Kidney epithelial cell (primary cell): ENCODE measurements at regions not wholly inside any gene's neighbourhood (a gene's known extent, or its start where the extent isn't known, plus 50 kb on each side); places are given as distances from the start of the nearest gene placed in this dataset.

Experiments used
- DNase-seq: peaks from one replicate; pipeline ENCODE4 v3.0.0-alpha.2; 2010; ENCODE audit warnings: low read depth
- H3K27me3 ChIP-seq: 2 replicates; pipeline ENCODE4 v1.6.0; 2011; ENCODE audit warnings: low read length; ENCODE audit not compliant: control insufficient read depth, insufficient read depth
- H3K36me3 ChIP-seq: 2 replicates; pipeline ENCODE4 v1.5.1; 2011; ENCODE audit warnings: low read length; ENCODE audit not compliant: control insufficient read depth, insufficient read depth
- H3K4me3 ChIP-seq: 2 replicates; pipeline ENCODE4 v1.5.1; 2011; ENCODE audit warnings: low read depth, mild to moderate bottlenecking, control low read depth, low read length
- CTCF ChIP-seq: IDR thresholded peaks from 2 replicates; pipeline ENCODE4 v1.5.1; 2011; ENCODE audit warnings: mild to moderate bottlenecking, moderate library complexity, low read length, control low read depth, inconsistent platforms; ENCODE audit not compliant: insufficient read depth, poor library complexity, severe bottlenecking

GRCh38 chr7:155997431-155998327, 185.4 kb upstream of the SHH start:
- TF ChIP-seq CTCF, result no peak
- H3K27me3 ChIP-seq, result peaks cover 2% of the 10 kb centered on the region
- no peaks in the 10 kb centered on the region for H3K36me3 ChIP-seq
- H3K4me3 ChIP-seq, result no peak overlapping the region
- DNase-seq, result no peak

GRCh38 chr7:155996718-155997280, 184.5 kb upstream of the SHH start:
- DNase-seq, result no peak
- Histone ChIP-seq H3K4me3 (no peak overlapping the region), H3K27me3 (peaks cover 2% of the 10 kb centered on the region), H3K36me3 (no peaks in the 10 kb centered on the region)
- no peak for TF ChIP-seq CTCF

- Histone ChIP-seq H3K4me3 (no peak overlapping the region), H3K27me3 (peaks cover 2% of the 10 kb centered on the region), H3K36me3 (no peaks in the 10 kb centered on the region)
- DNase-seq, result no peak
- TF ChIP-seq CTCF, result no peak
These were observed 182.9 kb upstream of the SHH start for GRCh38 chr7:155995183-155995612.

- Histone ChIP-seq H3K36me3 (no peaks in the 10 kb centered on the region), H3K27me3 (peaks cover 2% of the 10 kb centered on the region), H3K4me3 (no peak overlapping the region)
- no peak for TF ChIP-seq CTCF
- DNase-seq, result no peak
These were observed 182.1 kb upstream of the SHH start for GRCh38 chr7:155994279-155994811.

GRCh38 chr7:155993420-155994278, 181.4 kb upstream of the SHH start:
- H3K4me3 ChIP-seq, result no peak overlapping the region
- H3K27me3 ChIP-seq, result peaks cover 2% of the 10 kb centered on the region
- no peak for TF ChIP-seq CTCF
- no peak for DNase-seq
- no peaks in the 10 kb centered on the region for H3K36me3 ChIP-seq
